ENCODE measurements at regions not wholly inside any gene's neighbourhood (a gene's known extent, or its start where the extent isn't known, plus 50 kb on each side); places are given as distances from the start of the nearest gene placed in this dataset.

DNA sequence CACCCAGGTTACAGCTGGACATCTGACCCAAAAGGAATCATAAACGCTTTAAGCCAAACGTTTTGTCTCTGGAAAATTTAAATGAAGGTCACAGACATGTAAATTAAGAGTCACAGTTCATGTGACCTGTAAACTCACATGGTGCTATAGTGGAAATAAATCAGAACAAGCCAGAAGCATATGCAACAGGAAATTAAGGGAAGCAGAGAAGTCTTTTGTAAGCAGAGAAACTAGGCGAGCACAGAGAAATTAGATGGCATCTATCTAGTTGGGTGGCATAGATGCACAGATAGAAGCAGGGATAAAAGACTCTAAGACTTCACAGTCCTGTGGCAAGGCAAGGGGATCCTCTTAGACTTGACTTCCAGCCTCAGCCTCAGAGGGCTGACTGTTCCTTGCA, 264.8 kb downstream of the GASK1B start:
- no peak for DNase-seq (ENCODE audit: low read depth, low spot score)
- H3K4me3 ChIP-seq = no peak overlapping the region
- RAD21 ChIA-PET (ENCODE audit: unreplicated experiment) = no interaction called here
- in situ Hi-C loops (cut with MboI) = no loop called here
- intact Hi-C loops (cut with micrococcal nuclease; ENCODE audit: unreplicated experiment) = no loop called here
- FAIRE-seq = no peak
- H3K79me2 ChIP-seq (ENCODE audit: control insufficient read depth, insufficient read depth, low read length) = no peaks in the 10 kb centered on the region
- BruUV-seq (replicated peaks) = no TSS peak
- H3K27me3 ChIP-seq (replicated peaks in 1 of 2; ENCODE audit: control insufficient read depth in 2 of 2, insufficient read depth in 2 of 2, low read length in 1 of 2) = no peaks in the 10 kb centered on the region
- no peaks in the 10 kb centered on the region for H3K9me3 ChIP-seq (replicated peaks; ENCODE audit: control insufficient read depth, insufficient read depth, low read length)
- H4K20me1 ChIP-seq (ENCODE audit: control insufficient read depth, insufficient read depth) = no peaks in the 10 kb centered on the region
- TF ChIP-seq NBN (IDR thresholded peaks at IDR 0.05) = no peak
- ATAC-seq = no peak
- 0% methylated on average over 3 of the region's 3 CpGs for WGBS (ENCODE audit: insufficient coverage, insufficient replicate concordance, low lambda C conversion rate, missing lambda C conversion rate)
- no peaks in the 10 kb centered on the region for H3K4me1 ChIP-seq (ENCODE audit: control insufficient read depth, insufficient read depth, low read length)
- POLR2A ChIA-PET = interaction anchor here (0.5 kb wide), 1 partner anchor 286 kb away, joined by 3 read pairs; no protein-coding TSS in a partner anchor
- H3K36me3 ChIP-seq (ENCODE audit: control insufficient read depth in 2 of 2, insufficient read depth in 2 of 2, low read length in 1 of 2) = no peaks in the 10 kb centered on the region
- no peak overlapping the region for H3K4me2 ChIP-seq (ENCODE audit: control insufficient read depth, insufficient read depth)
- no peak overlapping the region for H3K27ac ChIP-seq (ENCODE audit: control insufficient read depth, insufficient read depth)
- SMC1A ChIA-PET (ENCODE audit: uncharacterized antibody, unreplicated experiment) = no interaction called here
- H3K9ac ChIP-seq (ENCODE audit: control insufficient read depth, insufficient read depth, low read length) = no peak overlapping the region
- no peak overlapping the region for H2AFZ ChIP-seq (ENCODE audit: control insufficient read depth, low read depth, low read length)
- CTCF ChIA-PET = no interaction called here

DNA sequence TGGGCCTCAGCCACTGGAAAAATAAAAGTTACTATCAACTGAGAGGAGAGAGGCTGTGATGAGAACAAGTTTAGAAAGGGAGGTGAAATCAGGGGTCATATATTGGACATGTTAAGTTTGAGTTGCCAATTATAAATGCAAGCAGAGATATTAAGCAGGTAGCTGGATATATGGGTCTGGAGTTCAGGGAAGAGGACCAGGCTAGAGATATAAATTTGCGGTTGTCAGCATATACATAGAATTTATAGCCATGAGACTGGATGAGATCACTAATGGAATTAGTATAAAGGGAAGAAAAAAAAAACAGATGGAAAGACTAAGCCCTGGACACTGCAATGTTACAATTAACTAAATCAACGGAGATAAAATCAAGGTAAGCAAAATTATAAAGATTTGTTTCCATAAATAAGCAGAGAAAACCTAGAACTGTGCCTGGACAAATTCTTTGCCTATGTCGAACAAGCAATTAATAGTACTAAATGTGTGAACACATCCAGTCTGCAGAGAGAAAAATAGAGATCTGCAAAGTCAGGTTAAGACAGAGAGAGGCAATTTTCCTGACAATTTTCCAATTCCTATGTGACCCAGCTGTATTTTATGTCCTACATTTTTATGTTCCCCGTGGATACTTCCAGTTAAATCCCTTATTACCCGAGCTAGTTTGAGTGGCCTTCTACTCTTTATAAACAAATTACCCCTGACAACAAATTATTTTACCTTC, 265.4 kb downstream of the GASK1B start:
- no peak overlapping the region for H2AFZ ChIP-seq (ENCODE audit: control insufficient read depth, low read depth, low read length)
- DNase-seq (ENCODE audit: low read depth, low spot score) = no peak
- RAD21 ChIA-PET (ENCODE audit: unreplicated experiment) = no interaction called here
- no peak for ATAC-seq
- no peak overlapping the region for H3K27ac ChIP-seq (ENCODE audit: control insufficient read depth, insufficient read depth)
- no peaks in the 10 kb centered on the region for H3K9me3 ChIP-seq (replicated peaks; ENCODE audit: control insufficient read depth, insufficient read depth, low read length)
- no peak overlapping the region for H3K4me3 ChIP-seq
- 8% methylated on average over 5 of the region's 5 CpGs for WGBS (ENCODE audit: insufficient coverage, insufficient replicate concordance, low lambda C conversion rate, missing lambda C conversion rate)
- TF ChIP-seq TCF12 (IDR thresholded peaks at IDR 0.05; ENCODE audit: low read depth, low read length) (no peak), ZBTB11 (CRISPR knock-in tag; IDR thresholded peaks at IDR 0.05) (no peak), MYB (IDR thresholded peaks at IDR 0.05; ENCODE audit: borderline replicate concordance, low read depth, low read length) (no peak), SUZ12 (IDR thresholded peaks at IDR 0.05; ENCODE audit: unreplicated experiment) (no peak), SIN3A (IDR thresholded peaks at IDR 0.05; ENCODE audit: low read depth, low read length) (no peak), ATF2 (IDR thresholded peaks at IDR 0.05; ENCODE audit: low read length) (no peak), ZBTB4 (CRISPR knock-in tag; IDR thresholded peaks at IDR 0.05) (no peak), NFXL1 (IDR thresholded peaks at IDR 0.05; ENCODE audit: borderline replicate concordance) (no peak), CHD2 (IDR thresholded peaks at IDR 0.05; ENCODE audit: borderline replicate concordance, low read depth, low read length) (no peak)
- intact Hi-C loops (cut with micrococcal nuclease; ENCODE audit: unreplicated experiment) (no loop called here), in situ Hi-C loops (cut with MboI) (no loop called here)
- no peaks in the 10 kb centered on the region for H4K20me1 ChIP-seq (ENCODE audit: control insufficient read depth, insufficient read depth)
- SMC1A ChIA-PET (ENCODE audit: uncharacterized antibody, unreplicated experiment) = no interaction called here
- no peak for FAIRE-seq
- H3K9ac ChIP-seq (ENCODE audit: control insufficient read depth, insufficient read depth, low read length) = no peak overlapping the region
- POLR2A ChIA-PET = no interaction called here
- no peaks in the 10 kb centered on the region for H3K36me3 ChIP-seq (ENCODE audit: control insufficient read depth in 2 of 2, insufficient read depth in 2 of 2, low read length in 1 of 2)
- CTCF ChIA-PET = no interaction called here
- no peaks in the 10 kb centered on the region for H3K27me3 ChIP-seq (replicated peaks in 1 of 2; ENCODE audit: control insufficient read depth in 2 of 2, insufficient read depth in 2 of 2, low read length in 1 of 2)
- BruUV-seq (replicated peaks) = no TSS peak
- H3K4me2 ChIP-seq (ENCODE audit: control insufficient read depth, insufficient read depth) = no peak overlapping the region
- no peaks in the 10 kb centered on the region for H3K79me2 ChIP-seq (ENCODE audit: control insufficient read depth, insufficient read depth, low read length)
- no peaks in the 10 kb centered on the region for H3K4me1 ChIP-seq (ENCODE audit: control insufficient read depth, insufficient read depth, low read length)
